ENCODE measurements at regions not wholly inside any gene's neighbourhood (a gene's known extent, or its start where the extent isn't known, plus 50 kb on each side); places are given as distances from the start of the nearest gene placed in this dataset.

GRCh38 chr6:48178700-48179099, 67.7 kb upstream of the PTCHD4 start:
- TF ChIP-seq POLR2A (IDR thresholded peaks at IDR 0.05): no peak
- TF ChIP-seq, protein P1, sequence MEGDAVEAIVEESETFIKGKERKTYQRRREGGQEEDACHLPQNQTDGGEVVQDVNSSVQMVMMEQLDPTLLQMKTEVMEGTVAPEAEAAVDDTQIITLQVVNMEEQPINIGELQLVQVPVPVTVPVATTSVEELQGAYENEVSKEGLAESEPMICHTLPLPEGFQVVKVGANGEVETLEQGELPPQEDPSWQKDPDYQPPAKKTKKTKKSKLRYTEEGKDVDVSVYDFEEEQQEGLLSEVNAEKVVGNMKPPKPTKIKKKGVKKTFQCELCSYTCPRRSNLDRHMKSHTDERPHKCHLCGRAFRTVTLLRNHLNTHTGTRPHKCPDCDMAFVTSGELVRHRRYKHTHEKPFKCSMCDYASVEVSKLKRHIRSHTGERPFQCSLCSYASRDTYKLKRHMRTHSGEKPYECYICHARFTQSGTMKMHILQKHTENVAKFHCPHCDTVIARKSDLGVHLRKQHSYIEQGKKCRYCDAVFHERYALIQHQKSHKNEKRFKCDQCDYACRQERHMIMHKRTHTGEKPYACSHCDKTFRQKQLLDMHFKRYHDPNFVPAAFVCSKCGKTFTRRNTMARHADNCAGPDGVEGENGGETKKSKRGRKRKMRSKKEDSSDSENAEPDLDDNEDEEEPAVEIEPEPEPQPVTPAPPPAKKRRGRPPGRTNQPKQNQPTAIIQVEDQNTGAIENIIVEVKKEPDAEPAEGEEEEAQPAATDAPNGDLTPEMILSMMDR (IDR thresholded peaks at IDR 0.05): no peak
